ENCODE measurements at regions not wholly inside any gene's neighbourhood (a gene's known extent, or its start where the extent isn't known, plus 50 kb on each side); places are given as distances from the start of the nearest gene placed in this dataset.

DNA sequence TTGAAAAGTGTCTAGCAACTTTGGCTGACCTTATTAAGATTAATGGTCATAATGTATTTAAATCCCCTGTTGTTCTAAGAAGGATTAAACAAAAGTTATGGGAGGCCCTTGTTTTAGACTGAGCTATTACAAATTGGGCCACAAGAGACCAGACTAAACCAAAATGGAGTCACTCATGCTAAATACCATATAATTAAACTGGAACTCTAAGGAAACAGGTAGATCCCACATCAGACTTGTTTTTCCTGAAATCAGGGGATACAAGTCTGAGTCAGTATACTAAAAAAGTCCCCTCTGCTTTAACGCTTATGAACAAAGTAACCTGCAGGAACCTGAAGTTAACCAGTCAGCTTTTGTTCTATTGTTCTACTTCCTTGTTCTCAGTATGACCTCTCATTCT lies 305.9 kb upstream of the SGCG start:
- FAIRE-seq = no peak
- dilution Hi-C loops (cut with MboI; ENCODE audit: extremely low pct_ligation_motif_present, low sequenced_read_pairs) = no loop called here
- Histone ChIP-seq H3K4me3 (replicated peaks in 1 of 3; ENCODE audit: insufficient read depth in 1 of 3, low read depth in 1 of 3, low read length in 3 of 3) (no peak overlapping the region), H3K4me1 (ENCODE audit: control insufficient read depth, extremely low read depth, insufficient read depth, low read length) (no peaks in the 10 kb centered on the region), H3K4me2 (ENCODE audit: insufficient read depth, low read length) (no peak overlapping the region), H3K36me3 (ENCODE audit: control insufficient read depth in 2 of 2, extremely low read depth in 1 of 2, insufficient read depth in 2 of 2, low read length in 2 of 2) (no peaks in the 10 kb centered on the region), H3K27me3 (ENCODE audit: control insufficient read depth in 2 of 2, insufficient read depth in 2 of 2, low read length in 2 of 2) (no peaks in the 10 kb centered on the region), H3K79me2 (ENCODE audit: control insufficient read depth, insufficient read depth, low read length) (no peaks in the 10 kb centered on the region), H3K9ac (replicated peaks; ENCODE audit: extremely low read depth, insufficient read depth, low read length) (no peak overlapping the region), H4K20me1 (replicated peaks; ENCODE audit: control insufficient read depth, extremely low read depth, insufficient read depth, low read length) (no peaks in the 10 kb centered on the region), H3K9me3 (replicated peaks; ENCODE audit: control insufficient read depth, insufficient read depth, low read length) (no peaks in the 10 kb centered on the region), H3K27ac (ENCODE audit: insufficient read depth, low read depth, low read length) (no peak overlapping the region), H2AFZ (ENCODE audit: low read depth, low read length) (no peak overlapping the region), H3K9me1 (replicated peaks; ENCODE audit: control insufficient read depth, extremely low read depth, insufficient read depth, low read length) (no peaks in the 10 kb centered on the region)
- TF ChIP-seq, protein P1, sequence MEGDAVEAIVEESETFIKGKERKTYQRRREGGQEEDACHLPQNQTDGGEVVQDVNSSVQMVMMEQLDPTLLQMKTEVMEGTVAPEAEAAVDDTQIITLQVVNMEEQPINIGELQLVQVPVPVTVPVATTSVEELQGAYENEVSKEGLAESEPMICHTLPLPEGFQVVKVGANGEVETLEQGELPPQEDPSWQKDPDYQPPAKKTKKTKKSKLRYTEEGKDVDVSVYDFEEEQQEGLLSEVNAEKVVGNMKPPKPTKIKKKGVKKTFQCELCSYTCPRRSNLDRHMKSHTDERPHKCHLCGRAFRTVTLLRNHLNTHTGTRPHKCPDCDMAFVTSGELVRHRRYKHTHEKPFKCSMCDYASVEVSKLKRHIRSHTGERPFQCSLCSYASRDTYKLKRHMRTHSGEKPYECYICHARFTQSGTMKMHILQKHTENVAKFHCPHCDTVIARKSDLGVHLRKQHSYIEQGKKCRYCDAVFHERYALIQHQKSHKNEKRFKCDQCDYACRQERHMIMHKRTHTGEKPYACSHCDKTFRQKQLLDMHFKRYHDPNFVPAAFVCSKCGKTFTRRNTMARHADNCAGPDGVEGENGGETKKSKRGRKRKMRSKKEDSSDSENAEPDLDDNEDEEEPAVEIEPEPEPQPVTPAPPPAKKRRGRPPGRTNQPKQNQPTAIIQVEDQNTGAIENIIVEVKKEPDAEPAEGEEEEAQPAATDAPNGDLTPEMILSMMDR (IDR thresholded peaks at IDR 0.05; ENCODE audit: extremely low read depth in 1 of 2, insufficient read depth in 1 of 2, low read depth in 1 of 2, low read length in 2 of 2) = no peak
- no peak for TF ChIP-seq EZH2 (IDR thresholded peaks at IDR 0.05; ENCODE audit: borderline replicate concordance, low read depth, low read length, severe bottlenecking)
- TF ChIP-seq GATA2 (IDR thresholded peaks at IDR 0.05; ENCODE audit: insufficient read depth, insufficient read length, low read depth, low read length) = no peak
- TF ChIP-seq, protein P2, sequence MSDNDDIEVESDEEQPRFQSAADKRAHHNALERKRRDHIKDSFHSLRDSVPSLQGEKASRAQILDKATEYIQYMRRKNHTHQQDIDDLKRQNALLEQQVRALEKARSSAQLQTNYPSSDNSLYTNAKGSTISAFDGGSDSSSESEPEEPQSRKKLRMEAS (IDR thresholded peaks at IDR 0.05; ENCODE audit: insufficient read depth, insufficient read length) = no peak
- TF ChIP-seq POLR2AphosphoS5 (IDR thresholded peaks at IDR 0.05; ENCODE audit: insufficient read depth, low read depth, low read length) = no peak
- TF ChIP-seq FOS (IDR thresholded peaks at IDR 0.05; ENCODE audit: borderline replicate concordance, insufficient read depth, low read length) = no peak
- no peak for TF ChIP-seq MYC (IDR thresholded peaks at IDR 0.05; ENCODE audit: low read depth, low read length)
- TF ChIP-seq POLR2A (IDR thresholded peaks at IDR 0.05; ENCODE audit: low read depth, low read length) = no peak
- no peak for TF ChIP-seq JUN (IDR thresholded peaks at IDR 0.05; ENCODE audit: borderline replicate concordance, insufficient read depth, insufficient read length, low read depth)
- DNase-seq (ENCODE audit: low read depth, low spot score) = no peak
- CTCF ChIA-PET = no interaction called here
- no TSS peak for BruUV-seq (replicated peaks)
- intact Hi-C loops (cut with micrococcal nuclease) = no loop called here
- POLR2A ChIA-PET = no interaction called here

Data from endothelial cell of umbilical vein (primary cell).